KMS-11 (cell line): ENCODE measurements at regions not wholly inside any gene's neighbourhood (a gene's known extent, or its start where the extent isn't known, plus 50 kb on each side); places are given as distances from the start of the nearest gene placed in this dataset.

ENCODE experiments used
- H2AFZ ChIP-seq: fragments of 200-600 bp; sonication (generic); 2 replicates; pipeline ENCODE4 v1.6.1; 2016; ENCODE audit warnings: antibody characterized with exemption, mixed run types, low read depth
- H3K27ac ChIP-seq: fragments of 200-600 bp; sonication (generic); 2 replicates; pipeline ENCODE4 v1.6.1; 2016; ENCODE audit warnings: mild to moderate bottlenecking, mixed run types
- H3K27me3 ChIP-seq: fragments of 200-600 bp; sonication (generic); 2 replicates; pipeline ENCODE4 v1.6.1; 2017; ENCODE audit warnings: mild to moderate bottlenecking, low read depth, mixed run types, moderate library complexity; ENCODE audit not compliant: insufficient read depth
- H3K36me3 ChIP-seq: fragments of 200-600 bp; sonication (generic); 2 replicates; pipeline ENCODE4 v1.6.1; 2017; ENCODE audit warnings: mild to moderate bottlenecking, mixed run types; ENCODE audit not compliant: insufficient read depth
- H3K4me1 ChIP-seq: fragments of 200-600 bp; sonication (generic); 2 replicates; pipeline ENCODE4 v1.6.1; 2016; ENCODE audit warnings: mild to moderate bottlenecking, low read depth, mixed run types; ENCODE audit not compliant: poor library complexity, severe bottlenecking
- H3K4me2 ChIP-seq: fragments of 200-600 bp; sonication (generic); 2 replicates; pipeline ENCODE4 v1.7.0; 2016; ENCODE audit warnings: mild to moderate bottlenecking, mixed run types
- H3K4me3 ChIP-seq: fragments of 200-600 bp; sonication (generic); IDR thresholded peaks from 2 replicates; pipeline ENCODE4 v1.6.1; 2017; ENCODE audit warnings: low read depth, low read length, mixed read lengths; ENCODE audit not compliant: insufficient read depth
- H3K79me2 ChIP-seq: fragments of 200-600 bp; sonication (generic); 2 replicates; pipeline ENCODE4 v1.6.1; 2016; ENCODE audit warnings: low read depth, mixed run types; ENCODE audit not compliant: insufficient read depth
- H3K9ac ChIP-seq: fragments of 200-600 bp; sonication (generic); 2 replicates; pipeline ENCODE4 v1.6.1; 2016; ENCODE audit warnings: mild to moderate bottlenecking, mixed run types
- H4K20me1 ChIP-seq: fragments of 200-600 bp; sonication (generic); 2 replicates; pipeline ENCODE4 v1.6.1; 2016; ENCODE audit warnings: mild to moderate bottlenecking, mixed run types; ENCODE audit not compliant: insufficient read depth
- CTCF ChIP-seq: fragments of 200-600 bp; sonication (generic); conservative IDR thresholded peaks from 2 replicates; pipeline ENCODE4 v1.6.1; 2017; ENCODE audit warnings: low read depth, mild to moderate bottlenecking, antibody characterized with exemption, low read length, moderate library complexity, mixed read lengths

- H4K20me1 ChIP-seq: no peaks in the 10 kb centered on the region
- no peaks in the 10 kb centered on the region for H3K4me1 ChIP-seq
- H3K4me3 ChIP-seq: no peak overlapping the region
- H3K79me2 ChIP-seq: no peaks in the 10 kb centered on the region
- no peaks in the 10 kb centered on the region for H3K36me3 ChIP-seq
- H3K27ac ChIP-seq: no peak overlapping the region
- no peak for TF ChIP-seq CTCF
- no peaks in the 10 kb centered on the region for H3K27me3 ChIP-seq
- no peak overlapping the region for H2AFZ ChIP-seq
- H3K4me2 ChIP-seq: no peak overlapping the region
- no peak overlapping the region for H3K9ac ChIP-seq
These were observed 422.5 kb upstream of the OPRM1 start for GRCh38 chr6:153616506-153616905.

GRCh38 chr6:153613719-153614455 lies 425.2 kb upstream of the OPRM1 start:
- no peak overlapping the region for H3K27ac ChIP-seq
- H3K4me1 ChIP-seq: no peaks in the 10 kb centered on the region
- no peak for TF ChIP-seq CTCF

GRCh38 chr6:153602401-153602800 lies 436.6 kb upstream of the OPRM1 start:
- TF ChIP-seq CTCF: no peak
- Histone ChIP-seq H3K4me2 (no peak overlapping the region), H3K36me3 (no peaks in the 10 kb centered on the region), H3K79me2 (no peaks in the 10 kb centered on the region), H2AFZ (no peak overlapping the region), H3K9ac (no peak overlapping the region), H3K27me3 (no peaks in the 10 kb centered on the region), H3K4me1 (no peaks in the 10 kb centered on the region), H3K27ac (no peak overlapping the region), H4K20me1 (no peaks in the 10 kb centered on the region), H3K4me3 (no peak overlapping the region)

More at GRCh38 chr6:153613719-153614455, 425.2 kb upstream of the OPRM1 start:
- Histone ChIP-seq H3K79me2 (no peaks in the 10 kb centered on the region), H3K9ac (no peak overlapping the region), H2AFZ (no peak overlapping the region), H3K36me3 (no peaks in the 10 kb centered on the region), H3K4me3 (no peak overlapping the region), H3K4me2 (no peak overlapping the region), H4K20me1 (no peaks in the 10 kb centered on the region), H3K27me3 (no peaks in the 10 kb centered on the region)

GRCh38 chr6:153599901-153600300 lies 439.1 kb upstream of the OPRM1 start:
- Histone ChIP-seq H3K4me2 (no peak overlapping the region), H3K27ac (no peak overlapping the region), H3K36me3 (no peaks in the 10 kb centered on the region), H3K4me3 (no peak overlapping the region), H2AFZ (no peak overlapping the region), H3K4me1 (no peaks in the 10 kb centered on the region), H4K20me1 (no peaks in the 10 kb centered on the region), H3K27me3 (no peaks in the 10 kb centered on the region), H3K79me2 (no peaks in the 10 kb centered on the region), H3K9ac (no peak overlapping the region)
- TF ChIP-seq CTCF: no peak
